ENCODE measurements at regions not wholly inside any gene's neighbourhood (a gene's known extent, or its start where the extent isn't known, plus 50 kb on each side); places are given as distances from the start of the nearest gene placed in this dataset.

- Histone ChIP-seq H3K9ac (ENCODE audit: extremely low read depth, insufficient read length, low read length) (no peak overlapping the region), H2BK12ac (ENCODE audit: insufficient read length, low read depth, low read length) (no peak overlapping the region), H3K79me2 (ENCODE audit: insufficient read depth, low read length) (no peaks in the 10 kb centered on the region), H4K8ac (replicated peaks; ENCODE audit: insufficient read length, low read depth, low read length) (no peak overlapping the region), H2AK5ac (ENCODE audit: insufficient read length, low read length) (no peak overlapping the region), H3K56ac (ENCODE audit: insufficient read length, low read depth, low read length) (no peak overlapping the region), H4K91ac (ENCODE audit: insufficient read length, low read depth, low read length) (no peak overlapping the region), H3K14ac (ENCODE audit: insufficient read depth, low read length) (no peak overlapping the region), H2AFZ (ENCODE audit: low read length) (no peak overlapping the region), H3K23me2 (ENCODE audit: insufficient read length, low read depth, low read length, poor library complexity, severe bottlenecking) (no peaks in the 10 kb centered on the region), H3K4ac (ENCODE audit: low read depth, low read length) (no peak overlapping the region), H3K27ac (ENCODE audit: insufficient read length, low read depth, low read length) (no peak overlapping the region), H3K9me3 (ENCODE audit: control insufficient read depth, low read depth, low read length) (no peaks in the 10 kb centered on the region), H2BK5ac (ENCODE audit: insufficient read length, low read length) (no peak overlapping the region), H2BK120ac (ENCODE audit: low read depth, low read length, poor library complexity, severe bottlenecking) (no peak overlapping the region), H2BK15ac (ENCODE audit: low read depth, low read length) (no peak overlapping the region), H3K27me3 (ENCODE audit: insufficient read depth, low read length) (no peaks in the 10 kb centered on the region), H3K79me1 (ENCODE audit: insufficient read depth, low read depth, low read length, poor library complexity, severe bottlenecking) (no peaks in the 10 kb centered on the region), H3K18ac (ENCODE audit: insufficient read length, low read depth, low read length) (no peak overlapping the region), H2BK20ac (ENCODE audit: low read depth, low read length, poor library complexity, severe bottlenecking) (no peak overlapping the region), H3K4me1 (ENCODE audit: insufficient read depth, low read length) (peaks cover 3% of the 10 kb centered on the region; the same call in 1 of the 2 replicates), H3K23ac (ENCODE audit: insufficient read length, low read depth, low read length) (no peak overlapping the region), H4K5ac (ENCODE audit: insufficient read length, low read depth, low read length) (no peak overlapping the region), H3T11ph (ENCODE audit: low read length) (no peak overlapping the region), H3K4me2 (ENCODE audit: insufficient read depth, insufficient read length, low read length) (no peak overlapping the region), H4K20me1 (ENCODE audit: control insufficient read depth, insufficient read depth, insufficient read length) (no peaks in the 10 kb centered on the region)
- Mint-ChIP-seq H3K27me3 (ENCODE audit: low read depth) (no peaks in the 10 kb centered on the region), H3K27ac (no peak overlapping the region), H3K9me3 (peaks cover 10 to 12% of the 10 kb centered on the region in 2 experiments; a peak in 3 of 5 replicates), H3K36me3 (ENCODE audit: insufficient read depth in 1 of 3, low read depth in 3 of 3) (peaks cover 9 to 16% (median 14%) of the 10 kb centered on the region in 3 experiments; a peak in 6 of 7 replicates), H3K4me3 (no peak overlapping the region), H3K4me1 (peaks cover 27 to 45% of the 10 kb centered on the region in 2 experiments)
- no CpG with 5 or more reads among the region's 1 CpG for WGBS (ENCODE audit: extremely low coverage, insufficient read length, low lambda C conversion rate)
- no peak for TF ChIP-seq CTCF (conservative IDR thresholded peaks at IDR 0.05)
- no peak for DNase-seq
Measured at GRCh38 chr5:124457901-124458300, 288.5 kb downstream of the ZNF608 start.
